GM21528 (cell line): ENCODE measurements at regions not wholly inside any gene's neighbourhood (a gene's known extent, or its start where the extent isn't known, plus 50 kb on each side); places are given as distances from the start of the nearest gene placed in this dataset.
"Not testable (repeated sequence)": the region's sequence is repeated elsewhere in the genome, so short reads cannot be mapped to it uniquely, and the experiment has no call there.

ENCODE experiments used
- ATAC-seq: cut with Tn5 transposase; IDR thresholded peaks from one replicate; pipeline ENCODE4 v1.9.1; 2021; ENCODE audit warnings: mild to moderate bottlenecking, moderate library complexity; ENCODE audit not compliant: unreplicated experiment, low FRiP score

DNA sequence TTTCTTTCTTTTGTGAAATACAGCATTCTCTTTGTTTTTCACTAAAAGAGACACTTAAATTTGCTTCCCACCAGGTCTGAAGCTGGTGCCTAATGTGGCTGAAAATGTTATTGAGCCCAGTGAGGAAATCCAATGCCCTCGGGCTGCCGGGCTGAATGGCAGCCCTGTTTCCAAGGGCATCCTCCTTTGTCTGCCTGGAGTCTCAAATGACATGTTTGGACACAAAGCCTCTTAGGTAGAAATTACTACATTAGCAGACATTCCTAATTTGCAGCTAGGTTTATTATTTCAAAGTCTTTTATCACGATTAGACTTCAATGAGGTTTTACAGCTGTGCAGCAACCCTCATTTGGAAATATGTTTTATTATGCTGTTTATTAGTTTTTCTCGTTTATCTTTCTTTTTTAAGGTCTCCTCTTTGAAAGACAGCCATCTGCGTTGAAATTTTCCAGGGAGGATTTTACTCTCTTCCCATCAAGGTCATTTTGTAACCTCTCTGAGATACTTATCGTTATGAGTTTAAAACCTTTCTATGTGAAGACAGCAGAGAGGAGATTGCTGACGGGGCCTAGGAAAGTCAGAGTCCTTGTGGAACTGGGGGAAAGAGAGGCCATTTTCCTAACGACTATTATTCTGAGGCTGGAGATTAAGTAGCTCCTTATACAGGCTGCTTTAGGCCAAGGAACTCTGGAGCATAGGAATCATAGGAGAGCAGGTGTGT is 59.0 kb upstream of the ZNF532 start:
- ATAC-seq = no peak

DNA sequence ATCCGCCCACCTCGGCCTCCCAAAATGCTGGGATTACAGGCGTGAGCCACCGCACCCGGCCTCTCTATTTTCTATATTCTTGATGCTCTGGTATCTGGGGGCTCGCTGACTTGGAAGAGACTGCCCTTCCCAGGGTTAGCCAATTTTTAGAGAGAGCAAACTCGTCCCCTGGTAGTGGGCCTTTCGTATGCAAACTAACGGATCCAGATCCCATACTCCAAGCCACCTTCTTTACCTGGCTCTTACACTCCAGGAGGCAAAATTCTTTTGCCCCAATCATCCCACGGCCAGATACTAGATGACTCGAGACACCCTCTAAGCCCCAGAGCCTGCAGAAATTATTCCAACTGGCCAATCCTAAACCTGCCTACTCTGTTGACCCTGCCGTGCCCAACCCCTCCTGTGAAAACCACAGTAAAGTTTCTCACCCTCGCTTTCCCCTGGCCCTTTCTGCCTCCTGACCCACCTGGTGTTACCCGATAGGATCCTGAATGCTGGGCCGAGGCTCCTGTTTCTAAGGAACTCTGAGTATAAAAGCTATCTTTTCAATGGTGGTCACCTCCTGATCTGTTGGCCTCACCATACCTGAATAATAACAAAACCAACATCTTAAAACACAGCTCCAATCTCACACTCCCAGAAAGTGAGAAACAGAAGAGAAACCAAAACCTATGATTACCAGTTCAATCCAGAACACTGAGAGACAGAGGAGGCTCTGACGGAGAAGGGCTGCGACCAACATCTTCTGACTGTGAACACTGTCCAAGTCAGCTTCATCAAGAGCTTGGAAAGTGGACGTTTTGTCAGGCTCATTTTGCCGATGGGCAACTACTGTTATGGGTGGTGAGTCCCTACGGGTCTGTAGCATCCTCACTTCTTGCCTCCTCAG is 57.6 kb upstream of the ZNF532 start:
- ATAC-seq = peak; percentile 79

DNA sequence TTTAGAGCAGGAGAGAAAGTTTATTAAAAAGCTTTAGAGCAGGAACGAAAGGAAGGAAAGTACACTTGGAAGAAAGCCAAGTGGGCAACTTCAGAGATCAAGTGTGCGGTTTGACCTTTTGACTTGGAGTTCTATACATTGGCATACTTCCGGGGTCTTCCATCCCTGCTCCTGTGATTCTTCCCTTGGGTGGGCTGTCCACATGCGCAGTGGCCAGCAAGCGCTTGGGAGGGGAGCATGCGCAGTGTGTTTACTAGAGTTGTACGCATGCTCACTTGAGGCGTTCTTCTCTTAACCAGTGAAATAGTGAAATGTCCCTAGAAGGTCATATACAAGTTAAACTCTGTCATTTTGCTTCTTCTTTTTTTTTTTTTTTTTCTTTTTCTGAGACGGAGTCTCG is 56.9 kb upstream of the ZNF532 start:
- ATAC-seq = no peak

DNA sequence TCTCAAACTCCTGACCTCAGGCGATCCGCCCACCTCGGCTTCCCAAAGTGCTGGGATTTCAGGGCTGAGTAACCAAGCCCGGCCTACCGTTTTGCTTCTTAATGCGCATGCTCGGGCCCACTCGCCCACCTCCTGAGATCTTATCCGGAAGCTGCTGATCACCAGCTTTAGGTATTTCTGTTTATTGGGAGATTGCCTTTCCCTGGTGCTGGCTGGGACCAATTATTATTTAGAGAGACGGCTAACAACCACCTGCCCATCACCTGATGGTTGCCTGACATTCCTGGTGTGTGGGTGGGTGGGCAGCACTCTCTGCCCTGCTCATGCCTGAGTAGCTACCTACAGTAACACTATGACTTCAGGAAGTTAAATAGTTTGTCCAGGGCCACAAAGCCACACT is 56.3 kb upstream of the ZNF532 start:
- no peak for ATAC-seq

DNA sequence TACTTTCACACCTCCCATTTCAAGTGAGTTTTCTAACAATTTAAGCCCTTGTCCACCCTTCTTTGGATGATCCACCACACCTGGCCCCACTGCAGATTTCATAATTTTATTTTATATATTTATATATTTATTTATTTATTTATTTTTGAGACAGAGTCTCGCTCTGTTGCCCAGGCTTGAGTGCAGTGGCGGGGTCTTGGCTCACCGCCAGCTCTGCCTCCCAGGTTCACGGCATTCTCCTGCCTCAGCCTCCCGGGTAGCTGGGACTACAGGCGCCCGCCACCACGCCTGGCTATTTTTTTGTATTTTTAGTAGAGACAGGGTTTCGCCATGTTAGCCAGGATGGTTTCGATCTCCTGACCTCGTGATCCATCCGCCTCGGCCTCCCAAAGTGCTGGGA is 52.8 kb upstream of the ZNF532 start:
- not testable (repeated sequence) for ATAC-seq

DNA sequence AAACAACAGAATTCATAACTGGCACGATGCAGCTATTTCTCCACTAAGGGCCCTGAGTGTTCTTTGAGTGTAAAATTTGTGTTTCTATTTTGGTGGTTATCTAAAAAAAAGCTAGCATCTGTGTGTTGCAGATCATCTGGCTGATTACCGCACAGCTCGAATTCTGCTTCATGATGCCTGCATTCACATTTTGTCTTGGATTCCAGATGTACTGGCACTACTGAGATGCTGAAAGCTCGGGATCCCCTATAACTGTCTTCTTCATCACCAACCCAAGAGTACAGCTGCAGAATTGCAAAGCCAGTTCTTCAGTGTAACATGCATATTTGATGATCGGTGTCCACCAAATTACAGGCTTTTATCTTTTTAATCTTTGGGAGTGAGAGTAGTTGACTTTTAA is 51.6 kb upstream of the ZNF532 start:
- ATAC-seq = no peak

DNA sequence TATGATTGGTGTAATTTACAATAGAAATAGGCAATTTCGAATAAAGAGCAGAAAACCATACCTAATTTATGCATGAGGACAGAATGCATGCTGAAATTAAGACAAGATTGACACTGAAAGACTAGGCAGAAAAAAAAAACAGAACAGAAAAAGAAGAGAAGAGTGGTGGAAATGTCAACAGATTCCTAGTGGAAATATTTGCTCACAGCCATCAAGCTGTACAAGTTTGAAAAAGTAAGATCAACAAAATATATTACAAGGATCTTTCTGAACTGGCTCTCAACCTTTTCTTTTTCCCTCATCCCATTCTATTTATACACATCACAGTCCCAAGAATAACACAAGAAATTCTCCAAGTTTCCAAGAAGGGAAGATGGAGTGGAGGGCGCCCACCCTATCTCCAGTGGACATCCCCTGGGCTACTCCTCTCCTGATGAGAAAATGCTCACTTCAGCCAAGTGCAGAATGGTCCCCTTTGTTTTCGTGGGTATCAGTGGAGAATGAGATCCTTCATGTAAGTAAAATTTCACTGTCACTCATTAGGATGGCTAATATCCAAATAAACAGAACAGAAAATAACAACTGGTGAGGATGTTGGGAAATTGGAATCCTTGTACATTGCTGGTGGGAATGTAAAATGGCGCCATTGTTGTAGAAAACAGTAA is 51.0 kb upstream of the ZNF532 start:
- ATAC-seq = no peak

DNA sequence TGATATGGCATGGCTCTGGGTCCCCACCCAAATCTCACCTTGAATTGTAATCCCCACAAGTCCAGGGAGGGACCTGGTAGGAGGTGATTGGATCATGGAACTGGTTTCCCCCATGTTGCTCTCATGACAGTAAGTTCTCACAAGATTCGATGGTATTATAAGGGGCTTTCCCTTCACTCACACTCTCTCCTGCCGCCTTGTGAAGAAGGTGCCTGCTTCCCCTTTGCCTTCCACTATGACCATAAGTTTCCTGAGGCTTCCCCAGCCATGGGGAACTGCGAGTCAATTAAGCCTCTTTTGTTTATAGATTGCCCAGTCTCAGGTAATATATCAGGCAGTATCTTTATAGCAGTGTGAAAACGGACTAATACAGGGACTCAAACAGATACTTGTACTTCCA is 50.4 kb upstream of the ZNF532 start:
- ATAC-seq = no peak
